Erythroblast (primary cell): ENCODE measurements at regions not wholly inside any gene's neighbourhood (a gene's known extent, or its start where the extent isn't known, plus 50 kb on each side); places are given as distances from the start of the nearest gene placed in this dataset.

Experiments used
- DNase-seq, 2 experiments: peaks; one replicate each; lab custom pipeline; 2025; lab: John Stamatoyannopoulos, UW
- GATA1 ChIP-seq: IDR thresholded peaks from 2 replicates; pipeline ENCODE4 v1.6.1; 2011; ENCODE audit warnings: low read depth, mild to moderate bottlenecking, control low read depth, low read length, moderate library complexity
- POLR2A ChIP-seq: IDR thresholded peaks from 2 replicates; pipeline ENCODE4 v1.6.1; 2011; ENCODE audit warnings: mild to moderate bottlenecking, low read length

DNA sequence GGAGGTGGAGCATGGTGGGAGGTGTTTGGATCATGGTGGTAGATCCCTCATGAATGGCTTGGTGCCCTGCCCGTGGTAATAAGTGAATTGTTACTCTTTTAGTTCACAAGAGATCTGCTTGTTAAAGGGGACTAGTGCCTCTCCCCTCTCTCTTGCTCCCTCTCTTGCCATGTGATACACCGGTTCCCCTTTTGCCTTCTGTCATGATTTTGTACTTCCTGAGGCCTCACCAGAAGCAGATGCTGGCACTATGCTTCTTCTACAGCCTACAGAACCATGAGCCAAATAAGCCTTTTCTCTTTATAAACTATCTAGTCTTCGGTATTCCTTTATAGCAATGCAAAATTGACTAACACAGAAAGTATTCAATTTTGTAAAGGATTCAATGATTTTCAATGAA, 817.1 kb downstream of the TLR4 start:
- TF ChIP-seq POLR2A (no peak), GATA1 (no peak)
- no peak for DNase-seq

DNA sequence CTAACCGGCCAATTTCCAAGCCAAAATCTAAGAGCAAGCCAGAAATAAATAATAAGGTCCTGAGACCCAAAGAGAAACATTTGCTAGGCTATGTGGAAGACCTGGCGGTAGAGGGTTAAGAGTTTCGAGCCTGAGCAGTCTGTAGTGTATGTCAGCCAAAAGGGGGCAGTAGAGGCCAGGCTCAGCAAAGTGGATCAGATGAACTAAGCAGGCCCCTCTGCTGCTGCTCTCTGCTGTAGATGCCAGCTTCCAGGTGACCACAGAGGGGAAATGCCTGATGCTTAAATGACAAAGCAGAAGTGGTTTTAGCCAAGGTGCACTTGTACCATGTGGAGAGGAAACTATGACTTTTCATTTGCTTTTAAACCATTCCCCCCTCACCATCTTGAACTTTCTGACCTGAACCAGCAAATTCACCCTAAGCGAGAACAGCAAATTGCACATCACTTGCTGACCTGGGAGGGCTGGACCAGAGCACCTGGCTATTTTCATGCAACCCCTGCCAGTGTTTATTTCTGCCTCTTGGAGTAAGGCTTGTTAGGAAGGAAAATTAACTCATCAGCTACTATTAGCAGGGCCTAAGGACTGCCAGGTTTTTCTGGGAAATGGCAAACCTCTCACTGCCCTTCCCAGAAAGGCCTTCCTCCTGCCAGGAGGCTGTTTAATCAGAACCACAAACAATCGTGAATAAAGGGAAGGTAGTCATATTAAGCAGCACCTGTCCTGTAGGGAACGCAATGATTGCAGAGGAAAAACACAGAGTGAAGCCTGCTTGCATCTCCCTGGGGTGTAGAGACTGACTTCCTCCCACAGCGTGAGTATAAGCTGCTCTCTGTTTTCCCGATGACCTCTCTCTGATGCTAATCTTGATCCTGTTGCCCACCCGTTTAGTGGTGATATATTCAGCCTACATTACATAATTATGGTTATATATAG, 818.2 kb downstream of the TLR4 start:
- TF ChIP-seq POLR2A (no peak), GATA1 (no peak)
- peak; percentile 35 to 63 for DNase-seq

DNA sequence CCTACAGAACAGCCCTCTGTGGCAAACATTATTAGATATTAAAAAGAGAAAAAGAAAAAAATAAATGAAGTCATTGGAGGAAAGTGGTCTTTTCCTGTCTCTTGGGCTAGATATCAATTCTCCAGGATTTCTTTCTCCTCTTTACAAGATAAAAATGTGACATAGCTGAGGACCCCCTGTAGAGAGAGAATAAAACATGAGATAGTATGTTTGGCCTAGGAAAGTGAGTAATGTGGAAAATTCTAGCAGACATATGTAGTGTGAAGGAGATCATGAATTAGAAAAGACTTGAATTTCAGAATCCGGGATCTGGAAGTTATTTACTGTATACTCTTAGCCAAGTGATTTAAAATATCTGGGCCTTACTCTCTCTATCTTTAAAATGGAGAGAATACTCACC, 823.1 kb downstream of the TLR4 start:
- no peak for DNase-seq
- no peak for TF ChIP-seq POLR2A
- TF ChIP-seq GATA1: no peak

DNA sequence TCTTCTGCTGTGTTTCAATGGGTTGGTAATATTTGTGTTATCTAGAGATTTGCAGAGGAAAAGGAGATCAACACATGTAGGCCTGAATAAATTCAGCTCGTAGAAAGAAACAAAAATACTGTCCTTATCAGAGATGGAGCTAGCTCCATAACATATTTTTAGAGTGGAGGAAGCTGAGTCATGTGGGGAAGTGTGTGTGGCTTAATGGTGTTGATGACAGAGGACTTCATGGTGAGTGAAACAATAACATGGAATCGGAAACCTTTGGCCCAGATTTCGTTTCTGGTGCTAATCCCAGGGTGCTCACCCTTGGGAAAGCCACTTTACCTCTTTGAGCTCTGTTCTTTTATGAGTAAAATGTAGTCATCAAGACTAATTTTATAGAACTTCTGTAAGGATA, 825.0 kb downstream of the TLR4 start:
- no peak for DNase-seq

DNA sequence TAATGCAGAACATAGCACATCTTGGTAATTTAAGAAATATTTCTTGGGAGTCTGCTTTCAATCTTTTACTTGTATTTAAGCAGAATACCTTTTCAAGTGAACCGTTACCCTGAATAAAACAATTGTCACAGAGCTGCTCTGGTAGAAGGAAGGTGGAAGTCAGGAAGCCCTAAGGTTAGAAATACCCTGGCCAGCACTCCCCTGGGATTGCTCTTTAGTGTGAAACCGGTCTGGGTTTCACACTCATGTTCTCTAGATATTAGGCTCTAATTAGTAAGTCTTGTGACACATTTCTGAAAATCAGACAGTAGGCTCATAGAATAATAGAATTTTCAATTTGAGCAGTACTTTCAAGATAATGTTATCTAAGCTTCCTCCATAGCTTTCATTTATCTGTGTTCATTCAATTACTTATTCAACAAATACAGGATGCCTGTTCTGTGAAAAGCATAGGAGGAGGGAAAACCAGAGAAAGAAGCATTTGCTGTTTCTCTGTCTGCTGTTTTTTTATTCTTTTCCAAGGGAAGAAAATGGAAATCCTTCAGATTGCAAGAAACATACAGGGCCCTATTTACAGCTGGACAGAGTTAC, 825.5 kb downstream of the TLR4 start:
- no peak for DNase-seq
- TF ChIP-seq GATA1: no peak
- TF ChIP-seq POLR2A: no peak

More for the DNA sequence above, 825.0 kb downstream of the TLR4 start:
- no peak for TF ChIP-seq GATA1
- TF ChIP-seq POLR2A: no peak

DNA sequence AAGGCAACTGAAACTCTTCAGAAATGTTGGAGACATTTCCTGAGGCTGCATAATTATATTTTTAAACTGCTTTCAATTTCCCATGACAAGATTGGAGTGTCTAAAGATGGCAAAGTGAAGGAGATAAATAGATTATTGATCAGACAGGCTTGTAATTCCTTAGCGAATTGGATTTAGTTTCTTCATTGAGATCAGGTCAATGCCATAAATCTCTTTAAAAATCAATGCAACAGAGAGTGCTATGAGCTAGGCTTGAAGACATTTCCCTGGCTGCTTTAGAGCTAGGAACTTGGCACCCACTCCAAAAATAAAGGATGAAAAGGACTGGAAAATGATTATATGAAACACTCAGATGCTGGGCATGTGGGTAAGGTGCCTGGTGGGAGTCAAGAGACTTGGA, 828.4 kb downstream of the TLR4 start:
- no peak for DNase-seq
- no peak for TF ChIP-seq POLR2A
- no peak for TF ChIP-seq GATA1

DNA sequence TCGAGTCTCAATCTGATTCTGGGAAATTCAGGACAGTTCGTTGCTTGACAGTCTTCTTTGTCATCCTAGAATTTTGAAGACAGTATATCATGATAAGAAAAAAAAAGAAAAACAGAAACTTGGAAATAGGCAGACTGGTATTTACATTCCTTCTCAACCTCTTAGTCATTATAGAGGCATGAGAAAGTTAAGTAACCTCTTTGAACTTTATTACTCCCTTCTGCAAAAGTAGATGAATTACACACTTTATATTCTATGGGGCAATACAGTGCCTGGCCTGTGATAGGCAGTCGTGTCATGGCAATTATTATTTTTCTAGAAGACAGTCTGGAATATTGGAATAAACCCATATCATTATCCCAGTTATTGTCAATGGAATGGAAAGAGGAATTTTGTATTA, 828.9 kb downstream of the TLR4 start:
- no peak for TF ChIP-seq POLR2A
- no peak for TF ChIP-seq GATA1
- no peak for DNase-seq

DNA sequence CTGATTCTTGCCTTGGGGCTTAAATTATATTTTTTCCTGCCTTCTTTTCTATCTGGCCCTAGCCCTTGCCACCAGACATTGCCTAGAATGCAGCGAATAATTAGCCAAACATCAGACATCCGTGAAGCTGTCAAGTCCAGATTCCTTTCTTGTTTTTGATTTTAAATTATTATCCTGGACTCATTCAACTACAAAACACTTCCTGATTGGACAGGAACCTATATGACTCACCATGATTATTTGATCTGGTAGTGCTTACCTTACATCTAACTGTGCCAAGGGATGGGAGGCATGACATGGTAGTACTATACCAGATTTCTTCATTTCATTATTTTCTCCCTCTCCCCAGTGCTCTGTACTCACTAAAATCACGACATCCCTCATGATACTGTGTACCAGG, 829.6 kb downstream of the TLR4 start:
- TF ChIP-seq POLR2A (no peak), GATA1 (no peak)
- DNase-seq: no peak

DNA sequence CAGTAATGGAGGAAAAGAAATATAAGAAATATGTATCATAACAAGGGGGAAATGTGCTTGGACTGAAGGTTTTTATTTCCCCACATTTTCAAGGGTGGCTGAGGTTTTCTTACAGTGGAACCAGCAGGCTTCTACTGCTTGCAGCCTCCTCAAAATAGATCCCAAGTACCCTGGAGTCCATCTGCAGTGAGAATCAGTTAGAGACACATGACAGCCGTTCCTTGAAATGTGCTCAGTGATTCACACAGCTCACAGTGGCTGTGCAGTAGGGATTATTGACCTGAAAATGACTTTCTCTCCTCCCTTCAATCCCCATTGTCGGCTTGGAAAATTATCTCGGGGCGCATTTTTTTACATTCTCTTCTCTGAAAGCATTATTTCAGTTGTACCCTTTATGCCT, 832.0 kb downstream of the TLR4 start:
- TF ChIP-seq GATA1 (no peak), POLR2A (no peak)

DNA sequence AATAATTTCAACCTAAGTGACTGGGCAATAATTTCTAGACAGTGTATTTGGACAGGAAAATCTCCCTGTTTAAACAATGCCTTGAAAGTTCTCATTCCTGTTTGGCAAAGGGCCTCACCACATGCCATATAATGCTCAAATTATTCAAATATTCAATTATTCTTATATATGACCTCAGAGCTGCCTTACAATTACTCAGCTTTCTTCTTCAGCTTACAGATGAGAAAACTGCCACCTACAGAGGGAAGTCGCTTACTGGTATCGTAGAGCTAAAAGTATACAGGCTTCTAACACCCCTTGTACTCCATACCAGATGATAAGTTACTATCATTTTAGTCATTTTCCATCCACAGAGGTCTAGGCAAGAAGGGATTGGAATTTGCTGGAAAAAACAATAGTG, 830.3 kb downstream of the BRINP1 start:
- no peak for DNase-seq
- TF ChIP-seq GATA1: no peak
- TF ChIP-seq POLR2A: no peak

More for the DNA sequence above, 832.0 kb downstream of the TLR4 start:
- DNase-seq: no peak

DNA sequence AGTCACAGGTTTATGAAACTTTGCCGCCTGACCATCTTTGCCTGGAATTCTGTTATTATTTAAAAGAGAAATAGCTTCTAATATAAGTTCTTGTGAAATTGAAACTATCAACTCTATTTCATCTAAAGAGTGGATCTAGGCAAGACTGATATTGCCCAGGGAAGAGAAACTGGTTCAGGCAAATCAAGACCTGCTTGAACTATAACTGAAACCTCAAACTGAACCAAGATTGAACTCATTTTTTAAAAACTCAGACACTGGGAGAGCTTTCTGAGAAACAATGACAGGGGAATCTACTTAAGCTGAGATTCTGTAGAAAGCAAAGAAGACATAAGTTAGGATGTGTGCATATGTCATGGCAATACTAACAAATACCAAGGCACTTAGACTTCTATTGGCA, 815.8 kb downstream of the BRINP1 start:
- no peak for DNase-seq
- TF ChIP-seq GATA1: no peak
- no peak for TF ChIP-seq POLR2A

DNA sequence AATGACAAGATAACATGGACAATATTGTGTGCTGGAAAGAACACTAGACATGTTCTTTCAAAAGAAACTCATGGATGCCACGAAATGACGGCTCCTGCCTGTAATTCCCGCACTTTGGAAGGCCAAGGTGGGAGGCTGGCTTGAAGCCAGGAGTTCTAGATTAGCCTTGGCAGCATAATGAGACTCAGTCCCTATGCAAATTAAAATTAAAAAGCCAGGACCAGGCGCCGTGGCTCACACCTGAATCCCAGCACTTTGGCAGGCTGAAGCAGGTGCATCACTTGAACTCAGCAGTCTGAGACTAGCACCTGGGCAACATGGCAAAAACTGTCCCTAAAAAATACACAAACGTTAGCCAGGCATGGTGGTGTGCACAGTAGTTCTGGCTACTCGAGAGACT, 814.2 kb downstream of the BRINP1 start:
- TF ChIP-seq POLR2A (no peak), GATA1 (no peak)
- DNase-seq: no peak

DNA sequence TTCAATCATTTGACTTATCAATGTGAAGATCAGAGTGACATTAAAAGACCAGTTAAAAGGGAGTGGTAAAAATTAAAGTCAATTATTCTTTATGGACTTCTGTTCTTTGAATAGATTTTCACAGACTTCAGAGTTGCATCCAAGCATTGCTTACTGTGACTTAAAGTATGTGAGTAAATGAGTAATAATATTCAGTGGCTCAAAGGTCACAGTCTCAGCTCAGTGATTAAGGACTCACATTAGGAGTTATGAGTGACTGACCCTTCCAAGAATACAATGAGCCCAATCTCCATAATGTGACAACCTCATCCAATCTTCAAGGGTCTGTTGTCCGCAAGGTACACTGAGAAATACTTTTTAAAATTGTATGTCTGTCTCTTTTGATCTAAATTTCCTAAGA, 811.2 kb downstream of the BRINP1 start:
- no peak for DNase-seq
- TF ChIP-seq GATA1 (no peak), POLR2A (no peak)

DNA sequence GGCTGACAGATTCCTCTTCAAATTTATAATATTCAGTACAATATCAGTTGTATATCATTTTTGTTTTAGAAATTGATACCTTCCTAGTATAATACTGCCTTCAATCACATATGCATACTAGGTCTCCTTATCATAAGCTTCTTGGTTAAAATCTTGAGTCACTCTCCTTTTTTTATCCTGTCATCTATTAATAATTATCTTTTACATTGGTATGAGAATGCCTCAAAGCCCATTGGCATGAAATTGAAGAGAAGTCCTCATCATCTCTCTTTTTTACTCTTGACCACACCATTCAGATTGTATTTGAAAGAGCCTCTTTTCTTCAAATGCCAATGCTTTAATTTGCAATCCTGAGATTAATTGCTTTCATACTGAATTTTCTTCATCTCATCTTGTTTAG, 810.3 kb downstream of the BRINP1 start:
- no peak for DNase-seq

More for the DNA sequence above, 810.3 kb downstream of the BRINP1 start:
- TF ChIP-seq POLR2A: no peak
- TF ChIP-seq GATA1: no peak
